Tibial nerve (tissue), 3 donors: ENCODE measurements at regions not wholly inside any gene's neighbourhood (a gene's known extent, or its start where the extent isn't known, plus 50 kb on each side); places are given as distances from the start of the nearest gene placed in this dataset.

Experiments used
- CTCF ChIP-seq, 5 experiments: fragments of 200-600 bp in 3 of 5; fragments of 450-650 bp in 2 of 5; sonication (generic) in 3 of 5; IDR thresholded peaks; one replicate each; pipeline ENCODE4 v1.5.1; 2016 to 2019; ENCODE audit warnings: antibody characterized with exemption in 5 of 5, mild to moderate bottlenecking in 3 of 5, moderate library complexity in 2 of 5
- POLR2A ChIP-seq, 2 donors: fragments of 450-650 bp; IDR thresholded peaks; one replicate each; pipeline ENCODE4 v1.6.1; 2017; ENCODE audit warnings: antibody characterized with exemption in 2 of 2, mild to moderate bottlenecking in 2 of 2, moderate library complexity in 2 of 2

GRCh38 chr10:4672201-4672600, 153.8 kb upstream of the AKR1E2 start:
- no peak for TF ChIP-seq CTCF (IDR thresholded peaks at IDR 0.05)
- no peak for TF ChIP-seq POLR2A (IDR thresholded peaks at IDR 0.05)
